Spleen (tissue), 7 donors: ENCODE measurements at regions not wholly inside any gene's neighbourhood (a gene's known extent, or its start where the extent isn't known, plus 50 kb on each side); places are given as distances from the start of the nearest gene placed in this dataset.

Source experiments
- CTCF ChIP-seq, 11 experiments: fragments of 200-600 bp in 7 of 11; fragments of 450-650 bp in 4 of 11; sonication (generic) in 4 of 11; IDR thresholded peaks in 8 of 11; conservative IDR thresholded peaks in 3 of 11; 1 replicate in 7 of 11; 2 replicates in 4 of 11; pipeline versions ENCODE4 v1.4.0 to v1.8.0; 2016 to 2021; ENCODE audit warnings: antibody characterized with exemption in 11 of 11, inconsistent platforms in 4 of 11, mild to moderate bottlenecking in 1 of 11
- POLR2A ChIP-seq, 3 donors: fragments of 450-650 bp; IDR thresholded peaks; one replicate each; pipeline ENCODE4 v1.5.1; 2017; ENCODE audit warnings: antibody characterized with exemption in 3 of 3, mild to moderate bottlenecking in 1 of 3
- POLR2AphosphoS5 ChIP-seq, 3 donors: sonication (generic); formaldehyde crosslinking; IDR thresholded peaks; one replicate each; pipeline ENCODE4 v1.5.1; 2017; ENCODE audit warnings: antibody characterized with exemption in 3 of 3
- donor health status: DM: no; HTN: no; CAD: no; lungs with moderate emphysema.
- donor health status: DM: no; HTN: no; CAD: no.
- donor health status: DM: no; HTN: no; CAD: no.

DNA sequence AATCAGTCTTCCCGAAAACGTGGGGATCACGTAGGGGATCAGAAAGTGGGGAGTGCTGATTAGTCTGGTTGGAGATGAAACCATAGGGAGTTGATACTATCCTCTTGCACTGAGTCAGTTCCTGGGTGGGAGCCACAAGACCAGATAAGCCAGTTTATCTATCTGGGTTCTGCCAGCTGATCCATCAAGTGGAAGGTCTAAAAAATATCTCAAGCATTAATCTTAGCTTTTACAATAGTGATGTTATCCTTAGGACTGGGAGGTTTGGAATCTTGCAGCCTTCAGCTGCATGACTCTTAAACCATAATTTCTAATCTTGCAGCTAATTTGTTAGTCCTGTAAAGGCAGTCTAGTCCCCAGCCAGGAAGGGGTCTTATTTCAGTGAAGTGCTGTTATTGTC is 2474.2 kb downstream of the PCDH9 start:
- TF ChIP-seq POLR2A (IDR thresholded peaks at IDR 0.05) (no peak), CTCF (IDR thresholded peaks at IDR 0.05 in 8 of 11, conservative IDR thresholded peaks at IDR 0.05 in 3 of 11) (no peak), POLR2AphosphoS5 (IDR thresholded peaks at IDR 0.05) (no peak)
